Superior temporal gyrus (tissue), 1 donor: ENCODE measurements at regions not wholly inside any gene's neighbourhood (a gene's known extent, or its start where the extent isn't known, plus 50 kb on each side); places are given as distances from the start of the nearest gene placed in this dataset.
A peak's percentile ranks its signal among the peaks of the same experiment; 100 is the strongest.
"Not testable (repeated sequence)": the region's sequence is repeated elsewhere in the genome, so short reads cannot be mapped to it uniquely, and the experiment has no call there.

Source experiments
- DNase-seq: peaks from one replicate; pipeline ENCODE4 v3.0.0-alpha.2; 2016; ENCODE audit errors: extremely low spot score

GRCh38 chr15:38002883-38003477 is 68.5 kb downstream of the TMCO5A start:
- DNase-seq: peak; percentile 58

GRCh38 chr15:38004218-38004861 is 69.9 kb downstream of the TMCO5A start:
- no peak for DNase-seq

- DNase-seq: no peak
Observed at GRCh38 chr15:38005953-38006808, 71.7 kb downstream of the TMCO5A start.

GRCh38 chr15:38010395-38010794 is 76.0 kb downstream of the TMCO5A start:
- no peak for DNase-seq

GRCh38 chr15:38012894-38013293 is 78.5 kb downstream of the TMCO5A start:
- peak; percentile 60 for DNase-seq

GRCh38 chr15:38017721-38018120 is 83.3 kb downstream of the TMCO5A start:
- DNase-seq: no peak

- no peak for DNase-seq
Observed at GRCh38 chr15:38019066-38019465, 84.6 kb downstream of the TMCO5A start.

- no peak for DNase-seq
Observed at GRCh38 chr15:38021259-38021658, 86.8 kb downstream of the TMCO5A start.

GRCh38 chr15:38024293-38025091 is 90.1 kb downstream of the TMCO5A start:
- DNase-seq: no peak

GRCh38 chr15:38025656-38026055 is 91.2 kb downstream of the TMCO5A start:
- DNase-seq: not testable (repeated sequence)

- DNase-seq: no peak
Observed at GRCh38 chr15:38028869-38029268, 94.4 kb downstream of the TMCO5A start.

- DNase-seq: no peak
Observed at GRCh38 chr15:38029736-38030135, 95.3 kb downstream of the TMCO5A start.

GRCh38 chr15:38030609-38031008 is 96.2 kb downstream of the TMCO5A start:
- DNase-seq: no peak

- no peak for DNase-seq
Observed at GRCh38 chr15:38035701-38036100, 101.3 kb downstream of the TMCO5A start.

GRCh38 chr15:38036790-38037338 is 102.4 kb downstream of the TMCO5A start:
- DNase-seq: no peak

- no peak for DNase-seq
Observed at GRCh38 chr15:38038659-38039442, 104.4 kb downstream of the TMCO5A start.

- DNase-seq: no peak
Observed at GRCh38 chr15:38040615-38041014, 106.2 kb downstream of the TMCO5A start.

- no peak for DNase-seq
Observed at GRCh38 chr15:38041576-38041975, 107.1 kb downstream of the TMCO5A start.

- no peak for DNase-seq
Observed at GRCh38 chr15:38042211-38042610, 107.8 kb downstream of the TMCO5A start.

- no peak for DNase-seq
Observed at GRCh38 chr15:38042707-38043445, 108.4 kb downstream of the TMCO5A start.
